Fibroblast of mammary gland (primary cell): ENCODE measurements at regions not wholly inside any gene's neighbourhood (a gene's known extent, or its start where the extent isn't known, plus 50 kb on each side); places are given as distances from the start of the nearest gene placed in this dataset.

Experiments used
- DNase-seq: peaks from one replicate; pipeline ENCODE4 v3.0.0-alpha.2; 2010; ENCODE audit warnings: low read depth
- H3K4me3 ChIP-seq: 2 replicates; pipeline ENCODE4 v1.5.1; 2011; ENCODE audit warnings: low read depth, mild to moderate bottlenecking, low read length, moderate library complexity; ENCODE audit not compliant: control insufficient read depth
- TF ChIP-seq, protein P1 (sequence below): conservative IDR thresholded peaks from 2 replicates; pipeline ENCODE4 v1.5.1; 2011; ENCODE audit warnings: low read depth, low read length, inconsistent platforms; ENCODE audit not compliant: control insufficient read depth, insufficient read depth

DNA sequence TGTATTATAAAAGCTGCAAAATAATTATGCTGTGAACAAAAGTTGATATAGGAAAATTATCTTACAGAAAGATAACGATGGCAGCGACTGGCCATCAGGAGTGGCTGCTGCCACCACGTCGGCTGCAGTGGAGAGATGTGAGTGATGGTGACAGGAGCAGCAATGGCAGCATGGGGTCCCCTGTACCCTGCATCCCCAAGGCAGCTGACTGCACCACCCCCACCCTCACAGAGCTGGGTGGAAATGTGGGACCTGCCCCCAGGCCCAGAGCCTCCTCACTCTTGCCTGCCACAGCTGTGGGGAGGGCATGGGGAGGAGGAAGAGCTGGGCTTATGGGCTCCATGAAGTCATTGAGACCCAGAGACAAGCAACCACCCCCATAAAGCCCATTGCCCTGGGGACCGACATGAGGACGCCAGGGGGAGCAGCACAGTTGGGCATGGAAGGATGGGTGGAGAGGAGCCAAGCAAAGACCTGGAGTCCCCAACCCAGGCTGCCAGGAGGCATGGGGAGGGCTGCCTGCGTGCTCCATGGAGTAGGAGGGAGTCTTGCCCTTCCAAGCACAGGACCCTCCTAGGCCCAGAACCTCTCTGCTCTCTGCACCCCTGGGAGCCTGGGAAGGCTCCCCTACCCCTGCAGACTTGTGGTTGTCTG is 1090.5 kb downstream of the PCDH18 start:
- DNase-seq = no peak
- H3K4me3 ChIP-seq = no peak overlapping the region
- TF ChIP-seq, protein P1, sequence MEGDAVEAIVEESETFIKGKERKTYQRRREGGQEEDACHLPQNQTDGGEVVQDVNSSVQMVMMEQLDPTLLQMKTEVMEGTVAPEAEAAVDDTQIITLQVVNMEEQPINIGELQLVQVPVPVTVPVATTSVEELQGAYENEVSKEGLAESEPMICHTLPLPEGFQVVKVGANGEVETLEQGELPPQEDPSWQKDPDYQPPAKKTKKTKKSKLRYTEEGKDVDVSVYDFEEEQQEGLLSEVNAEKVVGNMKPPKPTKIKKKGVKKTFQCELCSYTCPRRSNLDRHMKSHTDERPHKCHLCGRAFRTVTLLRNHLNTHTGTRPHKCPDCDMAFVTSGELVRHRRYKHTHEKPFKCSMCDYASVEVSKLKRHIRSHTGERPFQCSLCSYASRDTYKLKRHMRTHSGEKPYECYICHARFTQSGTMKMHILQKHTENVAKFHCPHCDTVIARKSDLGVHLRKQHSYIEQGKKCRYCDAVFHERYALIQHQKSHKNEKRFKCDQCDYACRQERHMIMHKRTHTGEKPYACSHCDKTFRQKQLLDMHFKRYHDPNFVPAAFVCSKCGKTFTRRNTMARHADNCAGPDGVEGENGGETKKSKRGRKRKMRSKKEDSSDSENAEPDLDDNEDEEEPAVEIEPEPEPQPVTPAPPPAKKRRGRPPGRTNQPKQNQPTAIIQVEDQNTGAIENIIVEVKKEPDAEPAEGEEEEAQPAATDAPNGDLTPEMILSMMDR = no peak

DNA sequence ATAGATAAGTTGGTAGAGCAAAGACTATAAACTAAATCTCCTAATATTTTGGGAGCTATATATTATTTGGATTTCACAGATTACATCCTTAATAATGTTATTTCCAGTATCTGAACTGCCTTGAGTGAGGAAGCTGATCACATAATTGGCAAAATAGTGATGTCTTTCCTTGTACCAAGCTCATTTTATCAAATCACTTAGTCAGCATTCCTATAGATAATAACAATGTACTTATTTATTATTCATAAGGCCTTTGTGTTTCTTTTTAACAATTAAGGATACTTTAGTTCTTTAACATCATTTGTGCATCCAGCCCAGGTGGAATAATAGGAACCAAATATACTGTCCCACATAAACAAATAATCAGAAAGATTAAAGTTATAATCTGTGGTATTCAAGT is 1093.6 kb downstream of the PCDH18 start:
- TF ChIP-seq, protein P1 = no peak
- no peak for DNase-seq

DNA sequence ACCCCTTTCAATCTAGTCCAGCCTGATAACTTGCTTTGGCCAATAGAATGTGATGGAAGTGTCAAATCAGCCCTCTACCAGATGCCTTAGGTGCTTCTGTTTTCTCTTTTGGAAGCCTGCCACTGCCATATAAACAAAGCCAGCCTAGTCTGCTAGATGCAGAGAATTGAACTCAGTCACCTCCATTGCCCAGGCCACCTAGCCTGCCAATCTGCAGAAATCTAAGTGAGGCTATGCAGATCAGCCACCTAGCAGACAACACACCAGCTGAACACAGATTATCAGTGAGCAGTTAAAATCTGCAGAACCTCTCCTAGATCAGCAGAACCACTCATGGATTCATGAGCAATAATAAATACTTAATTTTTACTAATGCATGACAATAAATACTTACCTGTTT is 1108.2 kb downstream of the PCDH18 start:
- no peak overlapping the region for H3K4me3 ChIP-seq
- TF ChIP-seq, protein P1 = no peak
- no peak for DNase-seq

More for the DNA sequence above, 1093.6 kb downstream of the PCDH18 start:
- no peak overlapping the region for H3K4me3 ChIP-seq

DNA sequence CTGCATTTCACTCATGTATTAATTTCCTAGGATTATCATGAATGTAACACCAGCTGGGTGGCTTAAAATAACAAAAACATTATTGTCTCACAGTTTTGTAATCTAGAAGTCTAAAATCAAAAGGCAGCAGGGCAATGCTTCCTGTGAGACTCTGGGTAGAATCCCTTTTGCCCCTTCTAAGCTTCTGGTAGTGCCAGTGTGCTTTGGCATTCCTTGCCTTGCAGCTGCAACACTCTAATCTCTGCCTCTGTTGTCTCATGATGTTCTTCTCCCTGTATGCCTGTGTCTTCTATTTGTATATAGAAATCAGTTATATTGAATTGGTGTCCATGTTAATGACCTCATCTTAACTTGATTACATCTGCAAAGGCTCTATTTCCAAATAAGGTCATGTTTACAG is 1117.3 kb downstream of the PCDH18 start:
- TF ChIP-seq, protein P1 = no peak
- no peak overlapping the region for H3K4me3 ChIP-seq
- DNase-seq = no peak

DNA sequence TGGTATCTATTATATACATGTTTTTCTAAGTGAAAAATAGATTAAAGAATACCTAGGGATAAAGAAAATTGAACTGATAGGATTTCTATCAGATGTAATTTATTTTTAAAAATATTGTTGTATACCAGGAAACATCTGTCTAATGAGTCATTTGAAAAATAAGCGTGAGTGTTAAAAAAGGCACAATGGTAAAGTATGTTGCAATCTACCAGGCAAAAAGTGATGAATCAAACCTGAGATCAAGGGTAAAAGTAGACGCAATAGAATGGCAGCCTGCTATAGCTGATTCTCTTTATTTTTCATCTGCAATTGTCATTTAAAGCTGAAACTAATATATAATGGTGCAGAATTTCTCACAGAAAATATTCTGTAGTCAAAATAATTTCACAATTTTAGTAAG is 1119.6 kb downstream of the PCDH18 start:
- peak; percentile 40 for DNase-seq
- no peak overlapping the region for H3K4me3 ChIP-seq
- TF ChIP-seq, protein P1 = no peak

DNA sequence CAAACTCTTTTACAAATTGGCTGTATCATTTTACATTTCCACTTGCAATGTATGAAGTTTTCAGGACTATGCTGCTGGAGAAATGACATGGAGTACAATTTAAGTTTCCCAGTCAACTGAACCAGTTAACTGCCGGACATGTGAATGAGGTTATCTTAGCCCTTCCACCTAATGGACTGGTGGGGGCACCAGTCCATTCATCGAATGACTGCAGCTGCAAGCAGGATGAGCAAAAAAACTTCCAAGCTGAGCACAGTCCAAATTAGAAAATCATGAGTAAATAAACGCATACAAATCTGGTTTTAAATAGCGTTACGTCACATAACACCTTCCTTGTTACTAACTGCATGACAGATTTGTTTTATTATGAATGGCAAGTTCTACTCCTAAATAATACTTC is 1131.5 kb downstream of the PCDH18 start:
- H3K4me3 ChIP-seq = no peak overlapping the region
- no peak for DNase-seq
- TF ChIP-seq, protein P1 = no peak
